ENCODE measurements at regions not wholly inside any gene's neighbourhood (a gene's known extent, or its start where the extent isn't known, plus 50 kb on each side); places are given as distances from the start of the nearest gene placed in this dataset.
A peak's percentile ranks its signal among the peaks of the same experiment; 100 is the strongest.

- Histone ChIP-seq H2BK20ac (ENCODE audit: low read depth, low read length) (no peak overlapping the region), H3K27ac (ENCODE audit: insufficient read depth, low read length) (no peak overlapping the region), H4K5ac (ENCODE audit: low read depth, low read length) (no peak overlapping the region), H2BK5ac (ENCODE audit: low read depth, low read length, poor library complexity, severe bottlenecking) (no peak overlapping the region), H3K14ac (replicated peaks; ENCODE audit: low read depth, low read length) (no peak overlapping the region), H3K4me2 (ENCODE audit: low read depth, low read length) (no peak overlapping the region), H3K9me3 (ENCODE audit: control insufficient read depth, insufficient read depth, low read length) (no peaks in the 10 kb centered on the region), H3K4me3 (ENCODE audit: insufficient read depth, low read depth, low read length) (no peak overlapping the region), H2AFZ (replicated peaks; ENCODE audit: low read length, poor library complexity) (no peak overlapping the region), H3K27me3 (ENCODE audit: control insufficient read depth, insufficient read depth, low read length) (no peaks in the 10 kb centered on the region), H2BK15ac (ENCODE audit: low read depth, low read length) (no peak overlapping the region), H3K9me1 (ENCODE audit: insufficient read depth, low read length) (no peaks in the 10 kb centered on the region; the same call in 1 of the 2 replicates), H2BK120ac (ENCODE audit: low read depth, low read length) (no peak overlapping the region), H3K36me3 (ENCODE audit: control insufficient read depth, insufficient read depth, low read length) (no peaks in the 10 kb centered on the region), H4K8ac (ENCODE audit: low read depth in 2 of 2, low read length in 2 of 2) (no peak overlapping the region), H3K9ac (ENCODE audit: low read depth, low read length) (no peak overlapping the region), H3K4me1 (ENCODE audit: control insufficient read depth, insufficient read depth, low read length) (no peaks in the 10 kb centered on the region), H3K18ac (ENCODE audit: low read depth, low read length) (no peak overlapping the region), H2AK9ac (replicated peaks; ENCODE audit: low read depth, low read length, poor library complexity) (no peak overlapping the region), H4K20me1 (ENCODE audit: insufficient read depth, low read length) (no peaks in the 10 kb centered on the region), H3K79me1 (ENCODE audit: low read depth in 1 of 2, low read length in 2 of 2) (no peaks in the 10 kb centered on the region), H2AK5ac (ENCODE audit: low read depth, low read length) (no peak overlapping the region), H4K91ac (ENCODE audit: insufficient read depth, low read depth, low read length) (no peak overlapping the region), H3K4ac (ENCODE audit: low read depth, low read length) (no peak overlapping the region), H3K56ac (ENCODE audit: extremely low read depth, insufficient read depth, low read length) (no peak overlapping the region), H3K23ac (ENCODE audit: low read depth, low read length) (no peak overlapping the region)
- no CpG with 5 or more reads among the region's 5 CpGs for whole genome bisulfite sequencing, 2 experiments (ENCODE audit: extremely low coverage in 2 of 2, insufficient read length in 1 of 2)
- ATAC-seq (ENCODE audit: low read depth) (peak; percentile 70), DNase-seq (peak; percentile 47)
- no TSS peak for BruUV-seq (replicated peaks)
- ChIA-PET CTCF (interaction anchor here (0.5 to 1.0 kb wide), 4 partner anchors 11 to 443 kb away, joined by 4 read pairs; no protein-coding TSS in a partner anchor), POLR2A (ENCODE audit: unreplicated experiment) (no interaction called here)
- TF ChIP-seq MAFK (IDR thresholded peaks at IDR 0.05; ENCODE audit: low read depth, low read length) (no peak), MXI1 (IDR thresholded peaks at IDR 0.05; ENCODE audit: borderline replicate concordance, low read depth, low read length) (no peak), ELK1 (IDR thresholded peaks at IDR 0.05; ENCODE audit: borderline replicate concordance, low read depth, low read length) (no peak), RFX5 (IDR thresholded peaks at IDR 0.05; ENCODE audit: low read depth, low read length) (no peak), USF2 (IDR thresholded peaks at IDR 0.05; ENCODE audit: low read depth, low read length) (no peak), MAZ (IDR thresholded peaks at IDR 0.05; ENCODE audit: borderline replicate concordance, low read depth, low read length) (no peak), SMC3 (IDR thresholded peaks at IDR 0.05; ENCODE audit: low read depth, low read length) (no peak), RAD21 (IDR thresholded peaks at IDR 0.05; ENCODE audit: low read length) (no peak), BHLHE40 (IDR thresholded peaks at IDR 0.05; ENCODE audit: low read depth, low read length) (no peak), FOS (IDR thresholded peaks at IDR 0.05; ENCODE audit: low read depth, low read length) (no peak), CTCF (conservative IDR thresholded peaks at IDR 0.05; ENCODE audit: low read depth, low read length) (no peak), CHD1 (IDR thresholded peaks at IDR 0.05; ENCODE audit: low read depth, low read length) (no peak), CEBPB (IDR thresholded peaks at IDR 0.05; ENCODE audit: low read depth, low read length) (no peak), POLR2A (IDR thresholded peaks at IDR 0.05; ENCODE audit: low read depth, low read length) (no peak), RCOR1 (IDR thresholded peaks at IDR 0.05; ENCODE audit: insufficient replicate concordance, low read length) (no peak), NFE2L2 (IDR thresholded peaks at IDR 0.05; ENCODE audit: low read depth, low read length) (no peak)
- dilution Hi-C loops (cut with HindIII; ENCODE audit: low sequenced_read_pairs, unreplicated experiment) (no loop called here), in situ Hi-C loops (cut with MboI; ENCODE audit: low sequenced_read_pairs) (no loop called here), intact Hi-C loops (cut with micrococcal nuclease) (no loop called here)
Observed at GRCh38 chr16:51464996-51465395, 313.9 kb upstream of the SALL1 start.

All from IMR-90 (cell line).